Stomach (tissue), 8 donors: ENCODE measurements at regions not wholly inside any gene's neighbourhood (a gene's known extent, or its start where the extent isn't known, plus 50 kb on each side); places are given as distances from the start of the nearest gene placed in this dataset.

Experiments used
- DNase-seq, 2 donors: peaks; one replicate each; pipeline versions ENCODE4 v3.0.0 to v3.0.0-alpha.2; 2013 to 2019
- H3K27ac ChIP-seq, 5 donors: fragments of 200-600 bp in 4 of 5; sonication (generic) in 4 of 5; one replicate each; pipeline ENCODE4 v1.5.1; 2013 to 2019; ENCODE audit warnings: mild to moderate bottlenecking in 1 of 5, moderate library complexity in 1 of 5
- H3K27me3 ChIP-seq, 3 donors: fragments of 200-600 bp; sonication (generic); one replicate each; pipeline ENCODE4 v1.5.1; 2017 to 2019; ENCODE audit warnings: mixed run types in 1 of 3
- H3K36me3 ChIP-seq, 4 donors: fragments of 200-600 bp; sonication (generic); 1 replicate in 3 of 4; 2 replicates in 1 of 4; pipeline ENCODE4 v1.5.1; 2016 to 2019
- H3K4me1 ChIP-seq, 4 donors: fragments of 200-600 bp; sonication (generic); one replicate each; pipeline ENCODE4 v1.5.1; 2016 to 2019
- H3K4me3 ChIP-seq, 4 donors: fragments of 200-600 bp; sonication (generic) in 3 of 4; one replicate each; pipeline ENCODE4 v1.5.1; 2016 to 2019; ENCODE audit warnings: mild to moderate bottlenecking in 1 of 4
- H3K9me3 ChIP-seq, 4 donors: fragments of 200-600 bp; sonication (generic); one replicate each; pipeline ENCODE4 v1.5.1; 2016 to 2019
- CTCF ChIP-seq, 7 experiments: fragments of 450-650 bp in 4 of 7; fragments of 200-600 bp in 3 of 7; sonication (generic) in 3 of 7; IDR thresholded peaks; one replicate each; pipeline ENCODE4 v1.5.1; 2016 to 2019; ENCODE audit warnings: antibody characterized with exemption in 7 of 7, control low read depth in 2 of 7, mild to moderate bottlenecking in 1 of 7
- EP300 ChIP-seq: sonication (generic); formaldehyde crosslinking; IDR thresholded peaks from one replicate; pipeline ENCODE4 v1.6.1; 2017; ENCODE audit warnings: antibody characterized with exemption
- POLR2A ChIP-seq, 4 donors: fragments of 450-650 bp; IDR thresholded peaks; one replicate each; pipeline ENCODE4 v1.6.1; 2016; ENCODE audit warnings: antibody characterized with exemption in 4 of 4, control low read depth in 2 of 4, mild to moderate bottlenecking in 1 of 4, moderate library complexity in 1 of 4
- POLR2AphosphoS5 ChIP-seq, 3 donors: sonication (generic); formaldehyde crosslinking; IDR thresholded peaks; one replicate each; pipeline ENCODE4 v1.6.1; 2016; ENCODE audit warnings: antibody characterized with exemption in 3 of 3
- WGBS, 5 donors: extraction: QIAGEN DNeasy Blood & Tissue Kit in 3 of 5; methylation state at CpG; one replicate each; pipeline versions ENCODE4 v1.1.5 to v1.1.7; 2013 to 2018; 5-methylcytosine and 5-hydroxymethylcytosine counted together
- intact Hi-C: fragments of 100-400 bp; cut with DNase I; formaldehyde crosslinking; loops from one replicate; pipeline ENCODE4 v1.15.1; 2023; ENCODE audit warnings: low total_unique reads
- donor health status: healthy with polysubstance abuse.
- donor health status: Bipolar disorder and iron deficiency.
- donor health status: healthy.

- Histone ChIP-seq H3K9me3 (peaks cover 0 to 8% (median 3%) of the 10 kb centered on the region in 4 donors), H3K4me1 (peaks cover 0 to 23% (median 14%) of the 10 kb centered on the region in 4 donors), H3K4me3 (no peak overlapping the region), H3K27ac (no peak overlapping the region), H3K36me3 (no peaks in the 10 kb centered on the region), H3K27me3 (no peaks in the 10 kb centered on the region)
- TF ChIP-seq POLR2A (IDR thresholded peaks at IDR 0.05) (no peak), POLR2AphosphoS5 (IDR thresholded peaks at IDR 0.05) (no peak), CTCF (IDR thresholded peaks at IDR 0.05) (no peak), EP300 (no peak)
- intact Hi-C loops: no loop called here
- WGBS, 5 donors: 74 to 79% (median 78%) methylated on average over 7 to 8 of the region's 8 CpGs
- no peak for DNase-seq
These were observed 142.6 kb upstream of the NCOR2 start for GRCh38 chr12:124709722-124710687.

DNA sequence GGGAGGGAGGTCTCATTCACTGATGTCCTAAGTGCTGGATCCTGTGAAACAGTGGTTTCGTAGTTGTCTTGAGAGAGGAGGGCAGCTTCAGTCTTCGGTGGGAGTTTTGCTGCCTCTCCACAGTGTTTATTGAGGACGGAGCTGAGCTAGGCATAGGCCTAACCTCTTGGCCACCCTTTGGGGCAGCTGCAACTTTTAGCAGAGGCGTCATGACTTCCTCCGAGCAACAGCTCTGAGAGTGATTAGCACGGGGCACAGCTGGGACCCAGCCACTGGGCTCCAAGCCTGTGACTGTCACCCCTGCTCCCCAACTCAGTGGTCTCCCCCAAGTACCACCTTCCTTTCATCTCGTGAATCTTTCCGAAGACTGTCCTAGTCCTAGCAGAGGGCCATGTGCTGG lies 139.9 kb upstream of the NCOR2 start:
- TF ChIP-seq POLR2A (IDR thresholded peaks at IDR 0.05): no peak
- TF ChIP-seq CTCF (IDR thresholded peaks at IDR 0.05): no peak
- no peak for TF ChIP-seq EP300
- TF ChIP-seq POLR2AphosphoS5 (IDR thresholded peaks at IDR 0.05): no peak
- Histone ChIP-seq H3K9me3 (peaks cover 0 to 8% (median 3%) of the 10 kb centered on the region in 4 donors), H3K4me3 (no peak overlapping the region), H3K4me1 (peaks cover 0 to 6% (median 0%) of the 10 kb centered on the region in 4 donors), H3K27me3 (no peaks in the 10 kb centered on the region), H3K27ac (no peak overlapping the region), H3K36me3 (no peaks in the 10 kb centered on the region)
- intact Hi-C loops: no loop called here
- WGBS, 5 donors: 88 to 97% (median 96%) methylated on average over 8 of the region's 8 CpGs
- no peak for DNase-seq

DNA sequence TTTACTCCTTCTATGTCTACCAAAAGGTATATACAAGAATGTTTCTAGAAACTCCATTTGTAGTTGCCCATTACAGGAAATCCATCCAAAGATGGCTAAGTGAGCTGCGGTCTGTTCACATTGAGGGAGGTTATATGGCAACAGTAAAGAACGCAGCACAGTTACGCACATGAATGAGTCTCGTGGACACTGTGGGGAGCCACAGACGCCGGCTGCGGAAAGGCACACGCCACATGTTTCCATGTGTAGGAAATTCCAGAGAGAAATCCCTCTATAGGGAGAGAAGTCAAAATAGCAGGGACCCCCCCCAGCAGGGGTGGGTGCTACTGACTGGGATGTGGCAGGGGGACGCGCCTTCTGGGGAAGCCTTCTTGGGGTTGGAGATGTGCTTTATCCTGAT lies 139.0 kb upstream of the NCOR2 start:
- TF ChIP-seq CTCF (IDR thresholded peaks at IDR 0.05): no peak
- no peak for TF ChIP-seq POLR2A (IDR thresholded peaks at IDR 0.05)
- no peak for TF ChIP-seq POLR2AphosphoS5 (IDR thresholded peaks at IDR 0.05)
- TF ChIP-seq EP300: no peak
- WGBS, 5 donors: 95 to 97% (median 97%) methylated on average over 10 of the region's 10 CpGs
- H3K4me3 ChIP-seq: no peak overlapping the region
- peaks cover 4 to 12% (median 6%) of the 10 kb centered on the region in 4 donors for H3K4me1 ChIP-seq
- peaks cover 0 to 8% (median 3%) of the 10 kb centered on the region in 4 donors for H3K9me3 ChIP-seq
- intact Hi-C loops: no loop called here
- H3K27me3 ChIP-seq: no peaks in the 10 kb centered on the region
- DNase-seq: no peak
- no peaks in the 10 kb centered on the region for H3K36me3 ChIP-seq
- no peak overlapping the region for H3K27ac ChIP-seq

DNA sequence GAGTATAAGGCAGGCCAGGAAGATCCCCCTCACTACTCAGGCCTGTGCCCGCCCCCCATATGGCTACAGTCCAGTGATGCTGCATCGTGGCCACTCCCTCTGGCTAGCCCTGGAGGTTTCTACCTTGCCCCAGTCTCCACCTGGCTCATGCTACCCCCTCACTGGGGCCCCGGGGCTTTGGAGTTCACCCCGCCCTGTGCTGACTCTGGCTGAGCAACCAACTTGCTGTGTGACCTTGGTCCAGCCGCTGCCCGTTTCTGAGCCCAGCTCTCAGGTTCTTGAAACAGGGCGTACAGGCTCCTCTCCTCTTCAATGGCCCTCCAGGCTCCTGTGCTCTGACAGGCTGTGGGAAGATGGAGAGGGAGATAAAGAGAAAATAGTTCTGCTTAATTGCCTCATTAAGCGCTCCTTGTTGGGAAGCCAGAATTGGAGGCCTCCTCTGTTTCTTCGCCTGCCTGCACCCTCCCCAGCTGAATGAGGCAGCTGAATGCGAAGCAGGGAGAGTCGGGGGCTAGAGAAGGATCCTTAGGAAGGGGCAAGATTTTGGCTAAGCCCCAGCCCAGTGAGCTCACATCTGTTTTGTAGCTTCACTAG lies 138.2 kb upstream of the NCOR2 start:
- intact Hi-C loops: no loop called here
- 72 to 93% (median 81%) methylated on average over 7 to 11 of the region's 11 CpGs for WGBS, 5 donors

More for the DNA sequence above, 138.2 kb upstream of the NCOR2 start:
- peaks cover 0 to 8% (median 3%) of the 10 kb centered on the region in 4 donors for H3K9me3 ChIP-seq
- H3K4me3 ChIP-seq: no peak overlapping the region
- H3K27ac ChIP-seq: no peak overlapping the region
- TF ChIP-seq POLR2AphosphoS5 (IDR thresholded peaks at IDR 0.05) (no peak), EP300 (no peak), POLR2A (IDR thresholded peaks at IDR 0.05) (no peak), CTCF (IDR thresholded peaks at IDR 0.05) (no peak)
- H3K4me1 ChIP-seq: peaks cover 11 to 19% (median 13%) of the 10 kb centered on the region in 4 donors
- H3K36me3 ChIP-seq: no peaks in the 10 kb centered on the region
- no peaks in the 10 kb centered on the region for H3K27me3 ChIP-seq
- no peak for DNase-seq
